NCI-H526 treated with DMSO at 0.1 percent for 48 hours (cell line): ENCODE measurements at regions not wholly inside any gene's neighbourhood (a gene's known extent, or its start where the extent isn't known, plus 50 kb on each side); places are given as distances from the start of the nearest gene placed in this dataset.

Experiments used
- DNase-seq: peaks from one replicate; lab custom pipeline; 2025; lab: John Stamatoyannopoulos, UW

DNA sequence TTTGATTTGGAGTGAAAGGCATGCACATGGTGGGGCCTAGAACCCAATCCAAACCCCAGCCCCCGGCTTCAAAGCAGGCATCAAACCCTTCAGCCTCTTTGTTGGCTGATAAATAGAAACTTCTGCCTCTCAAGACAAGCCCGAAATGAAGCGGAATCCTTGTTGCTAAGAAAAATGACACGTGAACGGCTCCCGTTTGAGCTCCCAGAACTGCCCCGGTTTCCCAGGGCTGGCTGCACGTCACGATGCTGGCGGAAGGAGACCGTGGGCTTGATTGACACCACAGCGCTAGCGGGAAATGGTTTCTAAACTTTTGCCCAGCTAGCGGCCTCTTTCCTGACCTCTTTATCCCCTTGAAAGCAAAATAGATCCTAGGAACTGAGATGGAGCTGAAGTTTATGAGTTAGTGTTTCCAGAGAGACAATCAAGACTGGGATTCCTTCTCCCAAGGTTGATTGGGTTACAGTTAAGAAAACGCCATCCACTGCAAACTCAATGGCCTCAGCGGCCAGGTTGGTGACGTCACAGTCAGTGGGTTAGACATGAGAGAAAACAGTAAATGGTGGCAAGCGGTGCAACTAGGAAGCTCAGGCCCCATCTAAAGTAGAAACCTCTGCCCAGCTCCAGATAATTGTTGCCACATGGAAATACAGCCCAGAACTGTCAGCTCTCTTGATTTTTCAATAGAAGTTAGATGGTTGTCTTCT, 117.0 kb downstream of the ANKRD60 start:
- no peak for DNase-seq

GRCh38 chr20:58109918-58110635, 118.4 kb downstream of the ANKRD60 start:
- no peak for DNase-seq

GRCh38 chr20:58109126-58109880, 119.2 kb downstream of the ANKRD60 start:
- no peak for DNase-seq

DNA sequence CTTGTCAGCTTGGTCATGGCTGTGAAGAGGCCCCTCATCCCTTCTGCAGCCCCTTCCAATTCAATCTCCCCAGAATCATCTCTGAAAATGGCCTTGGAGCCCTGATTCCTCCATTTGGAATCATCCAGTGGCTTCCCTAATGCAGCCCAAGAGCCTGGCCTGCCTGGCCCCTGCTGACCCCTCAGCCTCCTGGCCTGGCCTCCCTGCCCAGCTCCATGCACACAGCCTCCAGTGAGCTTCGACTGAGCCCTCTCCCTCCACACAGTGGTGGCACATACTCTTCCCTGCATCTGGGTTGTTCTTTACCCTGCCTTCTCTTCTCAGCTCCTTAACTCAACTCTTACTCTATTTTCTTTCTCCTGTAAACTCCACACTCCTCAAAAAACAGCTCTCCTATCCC, 120.9 kb downstream of the ANKRD60 start:
- no peak for DNase-seq

DNA sequence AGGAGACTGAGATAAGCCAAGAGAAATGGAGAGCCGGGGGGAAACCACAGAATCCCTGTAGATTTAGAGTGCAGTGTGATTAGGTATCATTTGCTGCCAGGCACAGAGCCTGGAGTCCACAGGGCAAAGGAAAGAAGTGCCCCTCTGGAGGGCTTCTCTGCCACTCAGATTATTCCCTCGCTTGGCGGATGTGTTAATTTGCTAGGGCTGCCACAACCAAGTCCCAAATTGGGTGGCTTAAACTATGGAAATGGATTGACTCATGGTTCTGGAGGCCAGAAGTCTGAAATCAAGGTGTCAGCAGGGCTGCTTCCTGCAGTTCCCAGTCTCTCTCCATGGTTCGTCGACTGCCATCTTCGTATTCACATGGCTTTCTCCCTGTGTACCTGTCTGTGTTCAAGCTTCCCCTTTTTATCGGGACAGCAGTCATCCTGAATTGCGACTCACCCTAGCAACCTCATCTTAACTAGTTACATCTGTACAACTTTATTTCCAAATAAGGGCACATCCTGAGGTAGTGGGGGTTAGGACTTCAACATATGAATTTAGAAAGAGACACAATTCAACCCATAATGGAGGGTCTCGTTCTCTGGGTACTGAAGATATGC, 122.2 kb downstream of the ANKRD60 start:
- DNase-seq: no peak

DNA sequence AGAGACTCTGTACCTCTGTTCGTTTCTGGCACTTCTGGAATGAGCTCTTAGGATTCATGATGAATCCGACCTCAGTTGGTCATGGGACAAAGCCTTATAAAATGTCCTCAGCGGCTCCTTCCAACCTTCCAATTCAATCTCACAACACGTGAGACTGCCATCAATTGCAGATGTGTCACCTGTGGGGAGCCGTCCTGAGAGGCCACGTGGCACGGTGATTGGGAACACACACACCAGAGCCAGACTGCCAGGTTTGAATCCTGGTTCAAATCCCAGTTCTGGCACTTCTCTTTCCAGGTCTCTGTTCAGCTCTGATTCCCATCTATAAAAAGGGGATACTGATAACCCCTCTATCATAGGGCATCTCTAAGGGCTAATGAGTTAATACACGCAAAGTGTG, 124.5 kb downstream of the ANKRD60 start:
- no peak for DNase-seq

DNA sequence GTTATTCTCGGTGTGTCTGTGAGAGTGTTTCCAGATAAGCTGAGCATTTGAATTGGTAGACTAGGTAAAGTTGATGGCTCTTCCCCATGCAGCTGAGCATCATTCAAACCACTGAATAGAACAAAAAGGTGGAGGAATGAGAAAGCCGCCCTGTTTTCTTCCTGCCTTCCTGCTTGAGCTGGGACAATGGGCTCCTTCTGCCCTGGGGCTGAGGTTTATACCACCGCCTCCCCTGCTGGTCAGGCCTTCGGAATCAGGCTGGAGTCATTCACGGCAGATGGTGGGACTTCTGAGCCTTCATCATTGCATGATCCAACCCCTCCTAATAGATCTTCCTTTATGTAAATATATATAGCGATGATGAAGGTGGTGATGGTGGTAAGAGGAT, 124.9 kb downstream of the ANKRD60 start:
- DNase-seq: no peak

GRCh38 chr20:58102744-58103516, 125.5 kb downstream of the ANKRD60 start:
- no peak for DNase-seq

DNA sequence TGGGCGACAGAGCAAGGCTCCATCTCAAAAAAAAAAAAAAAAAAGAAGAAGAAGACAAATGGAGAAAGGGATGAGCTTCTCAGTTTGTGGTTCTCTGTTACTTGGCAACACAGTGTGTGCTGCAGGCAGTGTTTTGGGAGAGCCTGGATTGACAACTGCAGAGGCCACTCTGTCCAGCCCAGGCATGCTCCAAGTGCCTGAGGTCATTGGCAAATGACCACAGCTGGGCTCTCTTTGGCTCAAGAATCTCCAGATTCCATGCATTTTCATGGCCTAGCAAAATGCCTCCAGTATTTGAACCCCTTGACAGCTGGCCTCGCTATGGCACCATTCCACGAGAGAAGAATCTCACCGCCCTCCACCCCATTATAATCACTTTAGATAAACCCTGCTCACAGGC, 126.2 kb downstream of the ANKRD60 start:
- DNase-seq: no peak

GRCh38 chr20:58100731-58101356, 127.6 kb downstream of the ANKRD60 start:
- no peak for DNase-seq

GRCh38 chr20:58099956-58100730, 128.3 kb downstream of the ANKRD60 start:
- DNase-seq: no peak

GRCh38 chr20:58099291-58099935, 129.0 kb downstream of the ANKRD60 start:
- DNase-seq: no peak

- no peak for DNase-seq
Observed at GRCh38 chr20:58098571-58098970, 129.9 kb downstream of the ANKRD60 start.

- no peak for DNase-seq
Observed at GRCh38 chr20:58097943-58098342, 130.5 kb downstream of the ANKRD60 start.

DNA sequence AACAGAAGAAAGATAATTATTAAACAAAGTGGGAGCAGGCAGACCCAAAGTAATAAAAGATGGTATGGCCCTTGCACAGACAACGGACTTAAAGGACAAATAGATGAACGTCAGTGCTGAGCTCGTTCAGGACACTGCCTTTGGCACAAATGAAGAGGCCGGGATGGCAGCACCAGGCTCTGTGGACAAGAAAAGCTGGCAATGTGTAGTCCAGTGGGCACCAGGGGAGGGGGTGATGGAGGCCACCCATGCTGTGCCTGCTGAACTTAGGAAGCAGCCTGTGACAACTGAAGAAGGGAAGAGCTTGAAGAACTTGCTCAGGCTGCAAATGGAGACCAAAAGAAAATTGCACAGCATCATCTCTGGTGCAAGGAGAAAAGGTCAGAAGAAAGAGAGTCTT, 131.0 kb downstream of the ANKRD60 start:
- DNase-seq: no peak

DNA sequence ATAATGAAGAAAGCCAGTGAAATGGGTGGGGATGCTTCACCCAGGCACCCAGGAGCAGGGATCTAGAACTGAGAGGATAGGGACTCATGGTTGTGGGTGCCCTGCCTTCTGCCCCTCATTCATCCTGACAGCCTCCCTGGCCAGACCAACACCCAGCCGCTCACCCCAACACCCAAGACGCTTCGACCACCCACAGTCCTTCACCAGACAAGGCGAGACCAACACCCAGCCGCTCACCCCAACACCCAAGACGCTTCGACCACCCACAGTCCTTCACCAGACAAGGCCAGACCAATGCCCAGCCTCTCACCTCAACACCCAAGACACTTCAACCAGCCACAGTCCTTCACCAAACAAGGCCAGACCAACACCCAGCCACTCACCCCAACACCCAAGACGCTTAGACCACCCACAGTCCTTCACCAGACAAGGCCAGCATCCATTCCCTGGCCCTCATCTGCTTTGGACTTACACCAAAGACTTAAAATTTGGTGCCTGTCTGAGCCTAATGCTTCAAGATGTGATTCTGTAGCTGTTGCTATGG, 131.5 kb downstream of the ANKRD60 start:
- no peak for DNase-seq

DNA sequence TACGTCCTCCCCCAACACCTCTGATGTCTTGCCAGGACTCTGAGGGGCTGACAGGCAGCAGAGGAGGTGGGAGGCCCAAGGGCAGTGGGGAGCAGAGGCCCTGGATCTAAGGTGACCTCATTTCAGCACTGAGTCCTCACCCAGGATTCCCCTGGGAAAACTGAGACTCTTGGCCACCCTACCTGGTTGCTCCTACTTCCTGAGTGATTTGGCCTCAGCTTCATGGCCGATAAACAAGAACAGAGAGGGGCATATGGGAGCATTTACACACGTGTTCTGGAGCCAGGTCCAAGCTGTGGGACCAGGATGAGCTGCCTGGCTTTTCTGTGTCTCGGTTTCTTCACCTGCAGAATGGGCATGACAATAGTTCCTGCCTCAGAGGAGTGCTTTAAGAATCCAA, 133.8 kb downstream of the ANKRD60 start:
- no peak for DNase-seq

DNA sequence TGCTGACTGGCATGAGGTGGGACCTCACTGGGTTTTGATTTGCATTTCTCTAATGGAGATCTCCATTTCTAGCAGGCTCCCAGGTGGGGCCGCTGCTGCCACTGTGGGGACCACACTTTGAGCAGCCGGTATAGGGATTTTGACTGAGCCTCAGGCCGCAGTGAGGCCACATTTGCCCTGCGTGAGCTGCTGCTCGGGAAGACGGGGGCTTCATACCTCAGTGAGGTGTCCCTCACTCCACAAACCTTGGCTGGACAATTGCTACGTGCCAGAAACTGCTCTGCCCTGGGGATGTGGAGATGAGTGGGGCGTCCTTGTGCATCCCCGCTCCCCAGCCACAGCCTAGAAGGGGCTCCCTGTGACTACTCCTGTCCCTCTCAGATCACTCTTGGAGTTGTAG, 134.3 kb downstream of the ANKRD60 start:
- no peak for DNase-seq

GRCh38 chr20:58092871-58093270, 135.6 kb downstream of the ANKRD60 start:
- DNase-seq: no peak

DNA sequence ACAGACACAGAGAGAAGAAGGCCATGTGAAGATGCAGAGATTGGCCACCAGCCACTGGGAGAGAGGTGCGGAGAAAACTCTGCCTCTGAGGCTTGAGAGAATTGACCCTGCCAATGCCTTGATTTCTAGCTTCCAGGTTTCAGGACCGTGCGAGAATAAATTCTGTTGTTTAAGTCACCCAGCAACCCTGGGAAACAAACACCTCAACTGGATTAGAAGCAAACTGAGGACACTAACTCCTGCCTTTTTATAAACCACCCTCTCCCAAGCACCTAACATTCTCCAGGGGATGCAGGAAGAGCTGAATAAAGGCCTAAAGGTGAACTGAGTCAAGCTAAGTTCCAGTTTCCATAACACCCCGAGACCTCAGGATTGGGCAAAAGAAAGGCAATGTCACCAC, 136.1 kb downstream of the ANKRD60 start:
- DNase-seq: no peak
